Fibroblast of upper back skin (primary cell): ENCODE measurements at regions not wholly inside any gene's neighbourhood (a gene's known extent, or its start where the extent isn't known, plus 50 kb on each side); places are given as distances from the start of the nearest gene placed in this dataset.
A peak's percentile ranks its signal among the peaks of the same experiment; 100 is the strongest.

Source experiments
- DNase-seq: peaks from one replicate; pipeline ENCODE4 v3.0.0-alpha.2; 2013

DNA sequence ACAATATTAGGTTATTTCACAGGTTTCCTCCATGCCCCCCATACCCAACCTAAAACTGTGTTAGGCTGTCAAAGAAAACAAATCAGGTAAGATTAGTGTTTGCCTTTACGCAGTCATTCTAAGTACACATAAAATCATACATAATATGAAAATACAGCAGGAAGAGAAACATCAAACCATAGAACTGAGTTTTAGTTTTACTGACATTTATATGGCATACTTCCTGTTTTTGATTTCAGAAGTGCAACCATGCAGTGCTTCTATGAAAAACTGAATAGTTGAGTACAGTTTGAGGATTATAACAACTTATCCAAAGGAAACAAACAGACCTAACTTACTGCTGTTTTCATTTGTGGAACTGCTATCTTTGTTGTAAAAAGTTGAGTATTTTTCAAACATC, 91.3 kb downstream of the KCNRG start:
- no peak for DNase-seq

DNA sequence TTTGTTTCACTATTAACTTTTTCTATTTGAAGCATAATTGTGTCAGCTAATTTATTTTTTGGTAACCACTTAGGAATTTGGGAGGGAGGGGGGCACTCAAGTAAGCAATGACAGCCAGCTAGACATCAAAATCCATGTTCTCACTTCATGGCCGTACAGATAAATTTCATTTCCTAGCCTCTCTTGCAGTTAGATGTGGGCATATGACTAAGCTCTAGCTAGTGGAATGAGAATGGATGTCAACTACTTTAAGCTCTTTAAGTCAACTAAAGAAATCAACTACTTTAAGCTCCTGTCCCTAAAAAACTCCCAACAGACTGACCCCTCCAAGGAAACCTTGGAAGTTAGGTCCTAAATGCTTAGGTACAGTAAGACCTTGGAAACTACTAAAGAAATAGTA, 92.0 kb downstream of the KCNRG start:
- no peak for DNase-seq

DNA sequence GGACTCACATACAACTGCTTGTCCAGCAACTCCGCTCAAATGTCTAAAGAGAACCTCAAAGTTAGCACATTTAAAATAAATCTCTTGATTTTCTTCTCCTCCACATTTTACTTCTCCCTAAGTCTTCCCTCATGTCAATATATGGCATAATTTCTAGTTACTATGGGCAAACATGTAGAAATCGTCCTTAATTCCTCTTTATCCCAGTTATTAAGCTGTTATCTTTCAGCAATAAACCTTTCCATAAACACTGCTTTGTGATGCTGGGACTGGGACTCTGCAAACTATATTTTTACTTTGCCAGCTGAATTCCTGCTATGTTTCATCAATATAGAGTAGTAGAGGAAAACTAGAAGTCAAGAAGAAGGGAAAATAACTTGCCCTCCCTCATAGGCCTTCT, 99.7 kb downstream of the KCNRG start:
- no peak for DNase-seq

DNA sequence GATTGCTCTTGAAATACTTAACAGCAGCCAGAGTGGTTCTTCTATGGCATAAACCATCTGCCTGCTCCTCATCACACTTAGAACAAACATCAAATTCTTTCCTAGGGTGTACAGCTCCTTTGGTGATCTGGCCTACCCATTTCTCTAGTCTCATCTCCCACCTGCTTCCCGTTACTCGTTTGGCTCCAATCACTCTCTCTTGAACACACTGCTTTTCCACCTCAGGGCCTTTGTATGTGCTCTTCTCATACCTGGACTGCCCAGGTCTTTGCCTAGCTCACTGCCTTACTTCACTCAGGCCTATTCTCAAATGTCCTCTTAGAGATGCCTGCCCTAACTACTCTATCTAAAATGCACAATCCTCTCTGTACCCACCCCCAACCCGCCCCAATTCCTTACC, 100.5 kb downstream of the KCNRG start:
- no peak for DNase-seq

DNA sequence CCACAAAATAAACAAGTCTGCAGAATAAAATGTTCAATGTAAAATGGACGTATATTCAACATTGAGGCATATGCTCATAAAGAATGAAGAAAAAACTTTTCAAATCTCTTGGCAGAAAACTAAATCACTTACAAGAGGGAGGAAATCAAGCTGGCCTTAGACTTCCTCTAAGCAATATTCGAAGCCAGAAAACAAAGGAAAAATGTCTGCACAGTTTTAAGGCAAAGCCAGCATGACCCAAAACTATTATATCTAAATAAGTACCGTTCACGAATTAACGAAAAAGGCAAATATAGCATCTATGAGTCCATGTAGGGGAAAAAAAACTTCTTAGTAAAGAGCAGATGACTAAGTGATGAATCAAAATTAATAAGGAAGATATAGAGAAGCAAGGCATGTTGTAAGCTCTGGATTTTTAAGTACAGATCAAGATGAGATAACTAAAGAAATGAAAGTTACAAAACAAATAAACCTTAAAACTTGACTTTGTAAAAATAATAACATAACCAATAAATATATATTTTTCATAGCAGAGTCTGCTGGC, 101.3 kb downstream of the KCNRG start:
- no peak for DNase-seq

DNA sequence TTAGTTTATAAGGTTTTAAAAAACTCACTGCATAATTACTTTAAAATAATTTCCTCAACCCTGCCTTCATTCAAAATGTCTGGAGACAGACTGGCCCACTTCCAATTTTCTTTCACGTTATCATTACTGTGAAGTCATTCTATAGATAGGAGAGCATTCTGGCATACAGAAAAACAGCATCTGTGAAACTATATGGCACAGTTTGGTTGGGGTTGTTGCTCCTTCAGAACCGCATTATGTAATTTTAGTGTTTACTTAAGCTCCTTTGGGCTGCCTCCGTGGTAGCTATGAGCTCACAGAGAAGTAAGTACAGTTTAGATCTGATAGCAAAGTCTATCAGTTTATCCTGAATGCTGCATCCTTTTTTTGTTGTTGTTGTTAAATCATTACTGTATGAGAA, 104.3 kb downstream of the KCNRG start:
- no peak for DNase-seq

DNA sequence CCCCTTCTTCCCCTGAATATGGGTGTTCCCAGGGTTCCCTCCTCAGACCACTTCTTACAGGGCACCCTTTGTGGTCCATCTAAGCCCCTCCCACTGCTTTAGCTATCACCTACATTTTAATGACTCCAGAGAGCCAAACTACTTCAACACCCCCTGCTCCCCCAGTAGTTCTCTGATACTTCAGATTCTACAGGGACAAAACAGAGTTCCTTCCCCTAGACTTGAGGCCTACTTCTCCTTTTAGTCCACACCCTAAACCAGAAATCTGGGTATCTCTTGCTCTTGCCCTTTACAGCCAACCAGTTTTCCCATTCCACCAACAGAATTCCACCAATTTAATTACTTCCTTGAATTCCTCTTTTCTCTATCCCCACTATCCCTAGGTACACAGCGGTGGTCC, 107.2 kb downstream of the KCNRG start:
- DNase-seq = no peak

DNA sequence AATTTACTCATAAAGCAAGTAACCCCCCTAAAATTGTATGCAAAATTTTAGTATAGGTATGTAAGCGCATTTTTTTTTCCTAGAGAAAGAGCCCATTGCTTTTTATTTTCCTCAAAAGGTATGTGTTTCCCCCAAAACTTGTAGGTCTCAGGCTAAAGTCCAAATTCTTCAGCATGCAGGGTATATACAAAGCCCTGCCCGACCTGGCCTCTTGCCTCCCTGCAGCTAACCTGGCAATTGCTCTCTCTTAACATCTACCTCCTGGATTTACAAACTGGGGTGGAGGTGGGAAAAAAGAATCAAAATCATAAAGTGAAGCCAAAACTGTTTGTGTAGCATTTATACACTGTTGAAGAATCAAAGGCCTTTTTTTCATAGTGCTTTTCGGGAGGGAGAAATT, 107.8 kb downstream of the KCNRG start:
- no peak for DNase-seq

DNA sequence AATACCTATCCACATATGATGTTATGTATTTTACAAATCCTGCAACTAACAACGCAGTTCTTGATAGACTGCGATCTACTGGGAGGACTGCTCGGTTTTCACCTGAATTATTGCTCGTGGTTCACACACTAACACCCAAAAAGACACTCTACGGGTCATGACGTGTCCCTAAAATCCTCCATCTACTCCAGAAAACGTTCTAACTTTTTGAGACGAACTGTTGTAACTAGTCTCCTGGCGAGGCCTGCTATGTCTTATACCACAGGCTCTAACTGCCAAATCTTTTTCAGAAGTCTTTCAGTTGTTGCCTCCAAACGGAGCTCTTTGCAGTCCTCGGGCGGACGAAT, 108.2 kb downstream of the KCNRG start:
- DNase-seq = no peak

DNA sequence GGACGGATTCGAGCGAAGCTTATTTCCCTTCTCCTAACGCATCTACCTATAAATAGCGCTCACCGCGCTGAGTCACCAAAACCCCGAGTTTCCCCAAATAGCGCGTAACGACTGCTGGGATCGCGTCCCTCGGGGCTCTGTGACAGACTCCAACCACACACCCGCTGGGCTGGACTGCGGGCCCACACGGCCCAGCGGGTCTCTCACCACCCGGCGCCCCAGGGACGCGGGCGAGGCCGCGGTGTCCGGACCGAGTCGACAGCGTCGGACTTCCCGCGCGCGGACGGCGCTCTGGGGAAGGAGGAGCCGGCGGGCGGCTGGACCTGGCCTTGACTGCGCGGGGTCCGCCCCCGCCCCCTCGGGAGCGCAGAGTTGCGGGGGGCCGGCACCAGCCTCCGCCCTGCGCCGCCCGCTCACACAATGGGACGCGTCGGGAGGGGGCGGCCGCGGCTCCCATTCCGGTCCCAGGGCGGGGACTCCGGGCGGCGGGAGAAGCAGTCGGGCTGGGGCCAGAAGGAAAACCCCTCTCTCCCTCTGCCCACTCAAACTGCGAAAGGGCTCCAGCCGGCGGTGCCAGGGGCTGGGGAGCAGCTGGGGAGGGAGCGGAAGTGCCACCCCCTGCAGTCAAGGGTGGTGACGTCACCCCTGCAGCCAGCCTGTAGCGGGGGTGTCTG, 108.8 kb downstream of the KCNRG start:
- DNase-seq = peak; percentile 96

DNA sequence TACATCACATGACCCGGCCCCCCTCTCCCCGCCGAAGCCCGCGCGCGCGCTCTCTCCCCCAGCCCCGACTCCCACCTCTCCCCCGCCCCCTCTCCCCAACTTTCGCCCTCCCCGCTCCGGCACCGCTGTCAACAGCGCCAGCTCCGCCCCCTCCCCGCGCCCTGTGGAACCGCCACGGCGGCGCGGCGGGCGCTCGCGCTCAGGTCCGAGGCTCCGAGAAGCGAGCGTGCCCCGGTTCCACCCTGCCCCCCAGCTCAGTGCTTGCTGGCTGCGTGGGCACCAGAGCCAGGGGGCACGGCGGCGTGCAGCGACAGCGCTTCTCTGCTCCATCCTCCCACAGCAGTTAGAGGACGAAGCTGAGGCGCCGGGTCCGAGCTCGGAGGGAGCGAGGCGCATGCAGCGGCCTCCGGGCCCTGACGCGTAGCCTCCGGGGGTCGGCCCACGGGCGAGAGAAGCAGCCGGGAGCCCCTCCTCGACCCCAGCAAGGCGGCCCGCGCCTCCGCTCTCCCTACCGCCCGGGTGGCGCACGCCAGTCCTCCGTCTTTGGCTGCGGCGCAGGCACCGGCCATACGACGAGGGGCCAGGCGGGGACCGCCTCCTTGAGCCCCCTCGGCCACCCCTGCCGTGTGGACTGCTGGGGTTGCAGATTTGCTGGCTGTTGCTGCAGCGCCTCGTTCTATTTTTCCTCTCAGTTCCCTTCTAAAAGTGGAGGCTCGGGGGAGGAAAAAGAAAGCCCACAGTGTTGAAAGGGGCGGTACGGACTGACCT, 109.5 kb downstream of the KCNRG start:
- peak; percentile 50 for DNase-seq

DNA sequence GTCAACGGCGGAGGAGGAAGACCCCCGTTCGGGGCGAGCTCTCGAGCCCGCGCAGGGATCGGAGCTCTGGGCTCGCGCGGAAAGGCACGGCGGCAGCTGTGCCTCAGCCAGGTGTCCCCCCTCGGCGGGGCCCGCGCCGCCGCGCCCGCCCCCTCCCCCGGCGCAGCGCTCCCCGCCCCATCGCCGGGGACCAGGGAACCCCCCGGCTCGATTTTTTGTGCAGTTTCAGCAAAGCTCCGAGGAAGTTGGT, 110.0 kb downstream of the KCNRG start:
- DNase-seq = no peak

DNA sequence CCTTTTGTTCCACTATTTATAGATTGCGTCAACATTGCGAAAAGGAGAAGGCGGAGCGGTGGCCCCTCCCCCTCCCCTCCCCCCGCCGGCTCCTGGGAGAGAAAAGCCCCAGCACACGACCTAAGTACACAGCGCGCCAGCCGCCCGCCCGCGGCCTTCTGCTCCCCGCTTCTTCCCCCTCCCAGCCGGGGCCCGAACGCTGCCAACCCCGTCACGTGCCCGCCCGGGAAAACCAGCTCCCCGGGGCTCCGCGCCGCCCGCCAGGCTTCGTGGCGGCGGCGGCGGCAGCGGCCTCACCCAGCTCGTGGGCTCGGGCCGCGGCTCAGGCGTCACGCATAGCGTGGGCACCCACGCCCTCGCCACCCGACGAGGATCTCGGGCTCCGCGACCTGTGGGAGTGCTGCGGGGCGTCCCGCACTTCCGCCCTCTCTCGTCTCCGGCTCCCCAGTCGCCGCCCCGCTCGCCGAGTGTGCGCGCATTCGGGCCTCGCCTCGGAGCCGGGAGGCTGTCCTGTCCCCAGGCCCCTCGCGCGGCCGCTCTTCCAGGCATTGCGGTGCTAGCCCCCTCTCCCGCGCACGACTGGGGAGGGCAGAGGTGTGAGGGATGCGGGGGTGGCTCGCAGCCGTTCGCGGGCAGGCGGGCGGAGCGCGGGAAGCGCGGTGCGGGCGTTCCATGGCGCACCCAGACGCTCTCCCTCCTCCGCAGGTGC, 110.5 kb downstream of the KCNRG start:
- peak; percentile 86 for DNase-seq

DNA sequence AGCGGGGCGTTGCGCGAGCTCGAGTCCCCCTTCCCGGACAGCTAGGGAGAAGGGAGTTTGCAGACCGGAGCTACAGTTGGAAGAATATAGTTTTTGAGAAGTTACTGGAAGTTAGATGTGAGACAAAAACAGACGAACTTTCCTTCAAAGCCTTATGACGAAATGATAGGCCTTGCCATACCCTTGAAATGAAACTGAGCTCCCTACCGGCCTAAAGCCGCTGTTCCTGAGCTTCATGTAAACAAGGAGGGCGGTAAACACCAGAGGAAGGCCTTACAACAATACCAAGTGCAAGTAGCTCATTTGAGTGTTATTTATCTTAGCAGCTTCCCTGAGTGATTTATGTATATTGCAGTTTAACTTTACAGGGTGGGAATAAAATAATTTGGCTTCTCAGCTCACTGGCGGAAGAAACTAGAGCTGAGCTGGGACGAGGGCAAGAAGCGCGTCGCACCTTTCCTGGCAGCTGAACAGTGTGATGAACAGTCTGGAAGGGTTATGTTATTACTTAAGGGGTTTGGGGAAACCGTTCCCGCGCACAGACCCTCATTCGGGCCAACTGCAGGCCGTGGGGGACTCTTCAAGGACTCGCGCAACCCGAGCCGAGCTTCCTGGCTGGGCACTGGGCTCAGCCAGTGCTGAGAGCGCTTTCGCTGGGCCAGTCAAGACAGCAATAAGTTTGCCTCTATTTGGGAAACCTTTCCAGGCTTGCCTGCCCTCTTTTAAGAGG, 111.2 kb downstream of the KCNRG start:
- DNase-seq = no peak

DNA sequence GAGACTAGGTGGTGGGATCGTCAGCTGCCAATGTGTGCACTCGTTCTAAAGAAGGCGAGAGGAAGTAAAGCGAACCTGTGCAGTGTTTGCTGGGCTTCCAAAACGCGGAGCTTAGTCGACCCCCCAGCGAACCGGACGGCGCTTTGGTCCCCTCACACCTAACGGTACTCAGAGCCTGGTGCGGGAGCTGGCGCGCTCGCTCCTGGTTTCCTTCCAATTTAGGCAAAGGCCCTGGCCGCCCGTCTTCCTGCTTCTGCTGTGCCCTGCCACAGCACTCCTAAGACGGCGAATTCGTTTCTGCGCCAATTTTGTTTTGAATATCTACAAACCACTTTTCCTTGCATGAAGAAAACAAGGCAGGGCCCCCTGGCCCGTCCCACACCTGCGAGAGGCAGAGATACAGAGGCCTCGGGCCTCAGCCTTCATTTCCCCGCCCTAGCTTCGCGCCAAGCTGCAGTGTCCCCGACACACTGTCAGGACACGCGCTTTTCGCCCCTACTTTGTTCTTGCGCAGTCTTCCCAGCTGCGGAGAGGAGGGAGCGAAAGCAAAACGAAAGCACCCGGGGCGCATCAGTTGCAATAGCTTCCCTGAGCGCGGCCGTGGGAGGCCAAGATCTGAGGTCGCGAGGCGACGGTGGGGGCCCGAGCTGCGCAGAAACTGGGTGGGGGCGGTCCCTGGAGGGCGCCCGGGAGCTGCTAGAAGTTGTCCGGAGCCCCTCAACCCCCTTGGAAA, 111.9 kb downstream of the KCNRG start:
- DNase-seq = peak; percentile 52

DNA sequence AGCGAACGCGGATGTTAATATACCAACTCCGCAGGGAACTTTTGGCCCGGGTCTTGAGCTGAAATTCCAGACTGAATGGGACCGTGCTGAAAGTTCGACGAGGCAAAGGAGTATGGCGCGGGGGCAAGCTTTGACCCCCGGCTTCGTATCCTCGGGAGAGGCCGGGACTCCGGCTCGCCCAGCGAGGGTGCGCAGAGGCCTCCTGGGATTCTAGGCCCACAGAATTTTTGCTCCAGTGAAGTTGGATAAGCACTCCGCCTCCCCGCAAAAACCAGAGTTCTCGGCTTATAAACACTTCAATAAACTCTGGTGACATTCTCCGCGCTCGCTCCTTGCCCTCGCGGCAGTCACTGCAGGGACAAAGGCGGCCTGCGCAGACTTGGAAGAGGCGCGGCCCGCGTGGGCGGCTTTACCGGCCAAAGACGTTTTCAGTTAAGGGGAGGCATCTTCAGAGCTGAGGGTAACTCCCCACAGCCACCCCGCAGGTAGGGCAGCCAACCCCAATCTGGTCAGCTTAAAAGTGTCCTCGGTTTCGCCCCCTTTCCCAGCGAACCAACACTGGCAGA, 112.6 kb downstream of the KCNRG start:
- DNase-seq = no peak

DNA sequence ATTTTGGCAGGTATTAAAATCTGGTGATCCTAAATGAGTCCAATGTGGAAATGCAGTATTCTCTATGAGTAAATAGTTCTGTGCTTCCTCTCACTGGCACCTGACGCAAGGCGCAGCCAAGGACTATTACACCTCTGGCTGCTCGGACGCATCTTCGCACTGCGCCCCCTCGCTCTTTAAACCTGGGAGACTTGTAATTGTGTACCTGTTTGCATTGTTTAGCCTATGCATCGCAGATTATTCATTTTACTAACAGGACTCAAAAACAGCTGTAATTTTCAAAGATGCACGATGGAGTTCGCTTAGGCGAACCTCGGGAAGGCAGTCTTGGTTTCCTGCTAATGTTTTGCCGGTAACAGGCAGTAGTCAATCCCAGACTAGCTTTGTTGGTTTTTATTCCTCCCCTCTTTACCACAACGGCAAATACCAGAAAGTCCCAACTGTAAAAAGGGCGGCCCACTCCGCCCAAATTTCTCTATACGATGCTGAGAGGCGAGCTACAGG, 113.2 kb downstream of the KCNRG start:
- DNase-seq = no peak

DNA sequence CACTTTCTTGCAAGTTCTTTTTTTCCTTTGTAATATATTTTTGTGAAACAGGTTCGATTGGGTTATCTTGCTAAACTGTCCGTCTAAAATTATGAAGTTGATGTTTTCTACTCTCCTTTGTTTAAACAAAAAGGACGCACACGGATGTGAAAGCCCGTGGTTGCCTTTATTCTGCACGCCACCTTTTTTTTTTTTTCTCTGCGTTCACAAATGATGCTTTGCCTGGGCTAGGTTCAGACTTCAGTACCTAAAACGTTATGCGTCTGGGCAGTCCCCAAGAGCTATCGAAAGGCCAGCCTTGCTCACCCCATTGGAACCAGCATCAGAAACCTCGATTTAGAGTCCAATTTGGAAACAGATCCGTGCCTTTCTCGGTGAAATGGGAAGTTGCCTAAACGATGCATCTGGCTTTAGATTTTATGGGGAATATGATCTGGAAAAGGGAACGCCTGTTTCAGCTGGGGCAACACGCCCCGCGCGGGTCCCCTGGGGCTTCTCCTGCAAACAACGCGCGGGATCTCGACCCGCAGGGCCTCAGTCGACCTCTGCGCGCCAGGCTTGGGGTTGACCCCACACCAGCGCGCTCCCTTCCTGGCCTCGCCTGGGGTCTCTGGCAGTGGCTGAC, 113.9 kb downstream of the KCNRG start:
- no peak for DNase-seq

DNA sequence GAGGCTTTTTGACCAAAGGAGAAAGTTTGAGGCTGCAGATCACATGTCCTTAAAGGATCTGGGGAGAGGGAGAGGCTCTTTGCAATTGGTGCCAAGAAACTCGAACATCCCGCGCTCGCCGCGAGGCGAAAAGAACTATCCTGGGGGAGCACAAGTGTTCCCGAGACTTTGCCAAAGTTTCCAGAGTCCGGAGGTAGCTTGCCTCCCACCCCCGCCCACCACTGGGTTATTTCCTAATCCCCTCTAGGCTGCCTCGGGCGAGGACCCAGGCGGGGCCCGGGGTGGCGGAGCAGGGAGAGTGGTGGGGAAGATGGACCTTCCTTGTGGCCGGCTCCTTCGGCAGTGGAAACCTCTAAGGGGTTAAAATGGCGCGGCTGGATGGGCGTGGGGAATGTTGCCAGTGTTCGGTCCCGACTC, 114.5 kb downstream of the KCNRG start:
- no peak for DNase-seq

DNA sequence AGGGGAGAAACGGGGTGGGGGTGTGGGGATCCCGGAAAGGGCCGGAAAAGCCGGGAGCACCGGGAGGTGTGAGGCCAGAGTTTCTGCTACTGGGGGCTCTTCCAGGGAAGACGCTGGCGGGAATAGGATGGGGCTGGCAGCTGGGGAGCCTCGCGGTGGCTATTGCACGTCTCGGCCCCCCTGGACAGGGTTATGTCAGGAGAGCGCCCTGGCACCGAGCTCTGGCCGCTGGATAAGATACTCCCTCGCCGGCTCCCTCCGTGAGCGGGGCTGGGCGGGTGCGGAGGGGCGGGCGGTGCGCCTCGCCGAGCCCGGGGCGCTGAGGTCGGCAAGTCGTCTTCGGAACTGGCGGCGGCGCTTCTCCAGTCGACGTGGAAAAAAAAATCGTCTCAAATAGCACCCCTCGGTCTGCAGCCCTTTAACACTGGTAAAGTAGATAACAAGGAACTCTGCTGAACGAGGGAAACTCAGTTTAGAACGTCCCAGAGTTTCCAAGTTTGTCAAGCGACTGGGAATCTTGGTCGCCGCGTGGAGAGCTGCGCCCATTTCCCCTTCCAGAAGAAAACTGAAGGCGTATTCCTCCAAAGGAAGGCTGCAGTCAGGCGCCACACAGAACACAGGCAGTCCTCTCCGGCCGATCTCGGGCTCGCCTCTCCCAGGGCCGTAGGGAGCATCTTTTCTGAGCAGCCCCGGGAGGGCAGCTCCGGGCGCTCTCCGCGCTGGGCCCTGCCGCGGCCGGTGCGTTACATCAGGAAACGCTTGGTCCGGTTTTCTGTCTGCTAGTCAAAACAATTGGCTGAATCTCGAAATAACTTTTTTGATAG, 115.1 kb downstream of the KCNRG start:
- DNase-seq = peak; percentile 50
